Renal cortical epithelial cell (primary cell): ENCODE measurements at regions not wholly inside any gene's neighbourhood (a gene's known extent, or its start where the extent isn't known, plus 50 kb on each side); places are given as distances from the start of the nearest gene placed in this dataset.

Experiments used
- DNase-seq: peaks from one replicate; pipeline ENCODE4 v3.0.0-alpha.2; 2011; ENCODE audit warnings: low read depth

DNA sequence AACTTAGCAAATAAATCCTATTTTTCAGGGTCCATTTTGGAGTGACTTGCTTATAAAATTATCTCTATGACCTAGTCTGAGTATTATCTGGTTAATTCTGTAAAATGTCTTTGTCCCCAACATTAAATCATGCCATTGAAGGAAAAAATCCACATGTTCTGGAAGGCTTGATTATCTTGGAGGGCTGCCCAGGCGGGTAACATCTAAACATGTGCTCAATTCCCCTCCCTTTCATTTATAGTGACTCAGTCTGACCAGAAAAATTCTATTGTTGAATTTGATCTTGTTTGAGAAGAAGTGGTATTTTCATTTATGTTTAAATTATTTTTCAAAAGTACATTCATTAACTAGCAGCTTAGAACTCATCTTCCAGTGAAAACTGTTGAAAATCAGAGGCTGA is 55.4 kb upstream of the SLC10A7 start:
- DNase-seq: no peak

DNA sequence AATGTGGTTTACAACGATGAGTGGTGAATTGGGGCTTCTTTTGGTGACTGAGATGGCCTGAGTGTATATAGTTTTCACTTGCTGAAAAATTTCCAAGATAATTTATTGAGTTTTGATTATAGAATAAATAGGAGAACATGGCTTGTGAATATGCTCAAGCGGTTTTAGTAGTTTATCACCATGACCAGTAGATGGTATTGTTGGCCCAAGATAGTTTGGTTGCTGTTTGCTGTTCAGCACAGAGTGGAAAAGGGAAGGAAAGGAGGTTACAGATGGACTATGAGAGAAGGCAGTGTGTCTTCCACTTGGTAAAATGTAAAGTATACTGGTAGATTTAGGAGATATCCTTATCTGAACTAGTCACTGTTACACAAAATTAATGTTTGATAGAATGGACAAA is 55.8 kb upstream of the POU4F2 start:
- DNase-seq: no peak

- peak; percentile 53 for DNase-seq
These were observed 52.8 kb upstream of the POU4F2 start for GRCh38 chr4:146585761-146586333.
